Stimulated activated CD8-positive, alpha-beta memory T cell treated with anti-CD3 and anti-CD28 coated beads, Interleukin-7, amount 100 ng/mL, for 24 hours (primary cell): ENCODE measurements at regions not wholly inside any gene's neighbourhood (a gene's known extent, or its start where the extent isn't known, plus 50 kb on each side); places are given as distances from the start of the nearest gene placed in this dataset.

Source experiments
- DNase-seq: peaks from one replicate; pipeline ENCODE4 v3.0.0-alpha.2; 2020; ENCODE audit warnings: low read depth

- no peak for DNase-seq
These were observed 288.9 kb downstream of the CDK5RAP2 start for GRCh38 chr9:120291050-120291449.

- DNase-seq, result no peak
These were observed 289.7 kb downstream of the CDK5RAP2 start for GRCh38 chr9:120289990-120290975.

- no peak for DNase-seq
These were observed 290.9 kb downstream of the CDK5RAP2 start for GRCh38 chr9:120289098-120289497.

- DNase-seq, result no peak
These were observed 293.4 kb downstream of the CDK5RAP2 start for GRCh38 chr9:120286530-120286929.

- DNase-seq, result no peak
These were observed 295.1 kb downstream of the CDK5RAP2 start for GRCh38 chr9:120284821-120285220.

- no peak for DNase-seq
These were observed 298.3 kb downstream of the CDK5RAP2 start for GRCh38 chr9:120281665-120282064.

- no peak for DNase-seq
These were observed 312.0 kb downstream of the CDK5RAP2 start for GRCh38 chr9:120267929-120268328.

GRCh38 chr9:120265791-120266190 lies 314.2 kb downstream of the CDK5RAP2 start:
- DNase-seq, result no peak

GRCh38 chr9:120264528-120264927 lies 315.4 kb downstream of the CDK5RAP2 start:
- no peak for DNase-seq

GRCh38 chr9:120263836-120264235 lies 316.1 kb downstream of the CDK5RAP2 start:
- no peak for DNase-seq

- DNase-seq, result no peak
These were observed 318.5 kb downstream of the CDK5RAP2 start for GRCh38 chr9:120261419-120261818.

- no peak for DNase-seq
These were observed 320.9 kb downstream of the CDK5RAP2 start for GRCh38 chr9:120259100-120259499.

GRCh38 chr9:120258096-120258495 lies 321.9 kb downstream of the CDK5RAP2 start:
- no peak for DNase-seq

- DNase-seq, result no peak
These were observed 322.5 kb downstream of the CDK5RAP2 start for GRCh38 chr9:120257483-120257882.

GRCh38 chr9:120256146-120256545 lies 323.8 kb downstream of the CDK5RAP2 start:
- DNase-seq, result no peak

GRCh38 chr9:120252248-120252647 lies 327.7 kb downstream of the CDK5RAP2 start:
- no peak for DNase-seq

GRCh38 chr9:120242116-120242811 lies 337.7 kb downstream of the CDK5RAP2 start:
- DNase-seq, result no peak

- DNase-seq, result no peak
These were observed 343.4 kb downstream of the CDK5RAP2 start for GRCh38 chr9:120236596-120236995.

GRCh38 chr9:120235081-120235480 lies 344.9 kb downstream of the CDK5RAP2 start:
- no peak for DNase-seq

GRCh38 chr9:120230227-120230626 lies 349.7 kb downstream of the CDK5RAP2 start:
- DNase-seq, result no peak

- DNase-seq, result no peak
These were observed 358.1 kb downstream of the CDK5RAP2 start for GRCh38 chr9:120221844-120222243.

- DNase-seq, result no peak
These were observed 365.6 kb downstream of the CDK5RAP2 start for GRCh38 chr9:120214332-120214731.

GRCh38 chr9:120212853-120213200 lies 367.1 kb downstream of the CDK5RAP2 start:
- DNase-seq, result no peak
